ENCODE measurements at regions not wholly inside any gene's neighbourhood (a gene's known extent, or its start where the extent isn't known, plus 50 kb on each side); places are given as distances from the start of the nearest gene placed in this dataset.

DNA sequence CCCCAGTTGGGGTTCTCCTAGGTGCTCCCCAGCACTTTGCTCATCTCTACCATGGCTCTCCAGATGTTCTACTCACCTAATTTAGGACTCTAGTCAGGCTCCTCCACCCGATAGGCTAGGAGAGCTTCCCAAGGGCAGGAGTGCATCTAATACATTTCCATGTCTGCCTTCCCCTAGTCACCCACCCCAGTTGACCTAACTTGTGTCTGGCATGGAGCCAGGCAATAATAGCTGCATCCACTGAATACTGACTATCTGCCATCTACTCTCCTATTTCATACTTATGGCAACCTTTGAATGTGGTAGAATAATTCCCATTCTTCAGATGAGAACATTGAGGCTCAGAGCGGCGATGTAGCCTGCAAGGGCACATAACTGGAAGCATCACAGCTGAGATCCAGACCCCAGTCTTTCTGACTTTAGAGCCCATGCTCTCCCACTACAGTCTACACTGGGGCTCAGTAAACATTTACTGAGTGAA, 71.8 kb upstream of the YWHAQ start:
- no peak for TF ChIP-seq CTCF (conservative IDR thresholded peaks at IDR 0.05)

GRCh38 chr2:9703085-9703678, 72.4 kb upstream of the YWHAQ start:
- no peak for TF ChIP-seq CTCF (conservative IDR thresholded peaks at IDR 0.05)
- H3K27ac ChIP-seq: no peak overlapping the region

More for the DNA sequence above, 71.8 kb upstream of the YWHAQ start:
- no peak overlapping the region for H3K27ac ChIP-seq

DNA sequence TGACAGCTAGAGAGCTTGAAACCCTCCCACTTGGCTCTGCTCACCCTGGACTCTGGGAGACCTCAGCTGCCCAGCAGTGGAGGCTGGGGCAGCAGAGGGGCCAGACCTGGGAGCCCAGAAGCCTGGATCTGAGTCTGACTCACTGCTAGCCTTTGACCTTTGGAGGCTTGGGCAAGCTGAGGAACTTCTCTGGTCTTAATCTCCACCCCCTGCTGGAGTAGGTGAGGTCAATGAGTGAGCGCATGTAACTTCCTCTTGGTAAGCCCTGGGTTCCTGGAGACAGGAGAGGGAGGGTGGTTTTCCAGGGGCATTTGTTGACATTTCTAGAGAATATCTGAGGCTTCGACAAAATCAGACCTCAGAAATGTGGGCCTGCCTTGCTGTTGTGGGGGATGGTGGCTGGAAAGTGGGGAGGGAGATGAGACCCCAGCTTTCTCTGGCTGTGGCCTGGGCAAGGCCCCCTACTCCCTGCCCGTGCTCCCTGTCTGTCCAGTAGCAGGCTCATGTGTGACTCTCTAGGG, 73.0 kb upstream of the YWHAQ start:
- TF ChIP-seq CTCF (conservative IDR thresholded peaks at IDR 0.05): no peak
- no peak overlapping the region for H3K27ac ChIP-seq

DNA sequence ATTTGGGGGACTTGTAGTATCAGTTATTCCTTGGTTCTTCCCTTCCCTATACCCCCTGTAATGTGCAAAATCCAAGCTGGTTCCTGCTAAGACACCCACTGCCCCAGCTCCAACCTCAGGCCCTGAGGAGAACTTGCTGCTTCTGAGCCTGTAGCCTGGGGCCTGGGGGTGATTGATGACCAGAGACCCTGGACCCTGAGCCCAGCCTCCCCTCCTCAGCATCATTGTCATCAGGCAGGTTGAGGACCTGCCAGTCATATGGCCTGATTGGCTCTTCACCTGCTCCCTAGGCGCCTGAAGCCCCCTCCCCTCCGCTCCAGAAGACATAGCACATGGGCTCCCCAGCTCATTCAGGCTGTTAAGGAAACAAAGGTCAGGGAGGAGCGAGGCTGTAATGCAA, 73.8 kb upstream of the YWHAQ start:
- TF ChIP-seq CTCF (conservative IDR thresholded peaks at IDR 0.05): no peak
- no peak overlapping the region for H3K27ac ChIP-seq

DNA sequence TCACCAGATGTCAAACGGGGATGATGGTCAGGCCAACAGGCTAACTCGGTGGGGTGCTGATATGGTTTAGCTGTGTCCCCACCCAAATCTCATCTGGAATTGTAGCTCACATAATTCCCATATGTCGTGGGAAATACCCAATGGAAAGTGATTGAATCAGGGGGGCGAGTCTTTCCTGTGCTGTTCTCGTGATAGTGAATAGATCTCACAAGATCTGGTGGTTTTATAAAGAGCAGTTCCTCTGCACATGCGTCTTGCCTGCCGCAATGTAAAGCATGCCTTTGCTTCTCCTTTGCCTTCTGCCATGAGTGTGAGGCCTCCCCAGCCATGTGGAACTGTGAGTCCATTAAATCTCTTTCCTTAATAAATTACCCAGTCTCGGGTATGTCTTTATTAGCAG, 74.4 kb upstream of the YWHAQ start:
- TF ChIP-seq CTCF (conservative IDR thresholded peaks at IDR 0.05): no peak
- H3K27ac ChIP-seq: no peak overlapping the region

GRCh38 chr2:9707008-9707407, 76.2 kb upstream of the YWHAQ start:
- H3K27ac ChIP-seq: peak overlapping the region; percentile 41
- no peak for TF ChIP-seq CTCF (conservative IDR thresholded peaks at IDR 0.05)

GRCh38 chr2:9707611-9708160, 76.9 kb upstream of the YWHAQ start:
- H3K27ac ChIP-seq: peak overlapping the region; percentile 41
- no peak for TF ChIP-seq CTCF (conservative IDR thresholded peaks at IDR 0.05)
